ENCODE measurements at regions not wholly inside any gene's neighbourhood (a gene's known extent, or its start where the extent isn't known, plus 50 kb on each side); places are given as distances from the start of the nearest gene placed in this dataset.

GRCh38 chr2:133885847-133886246, 317.6 kb upstream of the NCKAP5 start:
- TF ChIP-seq RAD21 (IDR thresholded peaks at IDR 0.05; ENCODE audit: low read length) (no peak), MXI1 (IDR thresholded peaks at IDR 0.05; ENCODE audit: borderline replicate concordance, low read depth, low read length) (no peak), POLR2A (IDR thresholded peaks at IDR 0.05; ENCODE audit: low read depth, low read length) (no peak), CTCF (conservative IDR thresholded peaks at IDR 0.05; ENCODE audit: low read depth, low read length) (no peak), MAZ (IDR thresholded peaks at IDR 0.05; ENCODE audit: borderline replicate concordance, low read depth, low read length) (no peak), NFE2L2 (IDR thresholded peaks at IDR 0.05; ENCODE audit: low read depth, low read length) (no peak), MAFK (IDR thresholded peaks at IDR 0.05; ENCODE audit: low read depth, low read length) (no peak), RCOR1 (IDR thresholded peaks at IDR 0.05; ENCODE audit: insufficient replicate concordance, low read length) (no peak)
- TF ChIP-seq, protein P1, sequence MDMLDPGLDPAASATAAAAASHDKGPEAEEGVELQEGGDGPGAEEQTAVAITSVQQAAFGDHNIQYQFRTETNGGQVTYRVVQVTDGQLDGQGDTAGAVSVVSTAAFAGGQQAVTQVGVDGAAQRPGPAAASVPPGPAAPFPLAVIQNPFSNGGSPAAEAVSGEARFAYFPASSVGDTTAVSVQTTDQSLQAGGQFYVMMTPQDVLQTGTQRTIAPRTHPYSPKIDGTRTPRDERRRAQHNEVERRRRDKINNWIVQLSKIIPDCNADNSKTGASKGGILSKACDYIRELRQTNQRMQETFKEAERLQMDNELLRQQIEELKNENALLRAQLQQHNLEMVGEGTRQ (IDR thresholded peaks at IDR 0.05; ENCODE audit: low read depth, low read length): no peak
- TF ChIP-seq, protein P2, sequence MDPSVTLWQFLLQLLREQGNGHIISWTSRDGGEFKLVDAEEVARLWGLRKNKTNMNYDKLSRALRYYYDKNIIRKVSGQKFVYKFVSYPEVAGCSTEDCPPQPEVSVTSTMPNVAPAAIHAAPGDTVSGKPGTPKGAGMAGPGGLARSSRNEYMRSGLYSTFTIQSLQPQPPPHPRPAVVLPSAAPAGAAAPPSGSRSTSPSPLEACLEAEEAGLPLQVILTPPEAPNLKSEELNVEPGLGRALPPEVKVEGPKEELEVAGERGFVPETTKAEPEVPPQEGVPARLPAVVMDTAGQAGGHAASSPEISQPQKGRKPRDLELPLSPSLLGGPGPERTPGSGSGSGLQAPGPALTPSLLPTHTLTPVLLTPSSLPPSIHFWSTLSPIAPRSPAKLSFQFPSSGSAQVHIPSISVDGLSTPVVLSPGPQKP (IDR thresholded peaks at IDR 0.05; ENCODE audit: borderline replicate concordance, low read depth, low read length): no peak
